SK-N-SH treated with all-trans-retinoic acid at 6 μM for 48 hours (cell line): ENCODE measurements at regions not wholly inside any gene's neighbourhood (a gene's known extent, or its start where the extent isn't known, plus 50 kb on each side); places are given as distances from the start of the nearest gene placed in this dataset.

Source experiments
- CSDC2 ChIP-seq: fragments of 250-450 bp; sonication (Bioruptor Pico); IDR thresholded peaks from 2 replicates; pipeline ENCODE4 v1.5.0; 2020; ENCODE audit warnings: mild to moderate bottlenecking, moderate library complexity
- CSRNP3 ChIP-seq: fragments of 250-450 bp; sonication (Bioruptor Pico); IDR thresholded peaks from 2 replicates; pipeline ENCODE4 v1.5.1; 2021; ENCODE audit warnings: mild to moderate bottlenecking, moderate library complexity
- PATZ1 ChIP-seq: fragments of 250-450 bp; sonication (Bioruptor Pico); IDR thresholded peaks from 2 replicates; pipeline ENCODE4 v1.8.0; 2020; ENCODE audit warnings: mild to moderate bottlenecking, moderate library complexity, borderline replicate concordance
- ZNF8 ChIP-seq: fragments of 450-650 bp; formaldehyde crosslinking; IDR thresholded peaks from 2 replicates; pipeline ENCODE4 v1.5.0; 2020; ENCODE audit warnings: mild to moderate bottlenecking, moderate library complexity
- TF ChIP-seq, protein P1 (sequence below): fragments of 250-450 bp; sonication (Bioruptor Pico); IDR thresholded peaks from 2 replicates; pipeline ENCODE4 v1.5.1; 2020; ENCODE audit warnings: low read depth, mild to moderate bottlenecking, moderate library complexity

- TF ChIP-seq CSDC2 (CRISPR knock-in tag) (no peak), CSRNP3 (CRISPR knock-in tag) (no peak), PATZ1 (CRISPR knock-in tag) (no peak), ZNF8 (CRISPR knock-in tag) (no peak)
- TF ChIP-seq, protein P1, sequence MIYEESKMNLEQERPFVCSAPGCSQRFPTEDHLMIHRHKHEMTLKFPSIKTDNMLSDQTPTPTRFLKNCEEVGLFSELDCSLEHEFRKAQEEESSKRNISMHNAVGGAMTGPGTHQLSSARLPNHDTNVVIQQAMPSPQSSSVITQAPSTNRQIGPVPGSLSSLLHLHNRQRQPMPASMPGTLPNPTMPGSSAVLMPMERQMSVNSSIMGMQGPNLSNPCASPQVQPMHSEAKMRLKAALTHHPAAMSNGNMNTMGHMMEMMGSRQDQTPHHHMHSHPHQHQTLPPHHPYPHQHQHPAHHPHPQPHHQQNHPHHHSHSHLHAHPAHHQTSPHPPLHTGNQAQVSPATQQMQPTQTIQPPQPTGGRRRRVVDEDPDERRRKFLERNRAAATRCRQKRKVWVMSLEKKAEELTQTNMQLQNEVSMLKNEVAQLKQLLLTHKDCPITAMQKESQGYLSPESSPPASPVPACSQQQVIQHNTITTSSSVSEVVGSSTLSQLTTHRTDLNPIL (CRISPR knock-in tag): no peak
These were observed 503.8 kb upstream of the NRXN1 start for GRCh38 chr2:51535763-51536162.
